ENCODE measurements at regions not wholly inside any gene's neighbourhood (a gene's known extent, or its start where the extent isn't known, plus 50 kb on each side); places are given as distances from the start of the nearest gene placed in this dataset.

- no peak for DNase-seq
These were observed 458.9 kb upstream of the TEX13C start for GRCh38 chrX:124860736-124861135.

GRCh38 chrX:124862301-124862700 lies 457.4 kb upstream of the TEX13C start:
- DNase-seq, result no peak

- DNase-seq, result no peak
These were observed 456.4 kb upstream of the TEX13C start for GRCh38 chrX:124863303-124863702.

GRCh38 chrX:124887572-124887971 lies 432.1 kb upstream of the TEX13C start:
- DNase-seq, result no peak

GRCh38 chrX:124895947-124896346 lies 423.7 kb upstream of the TEX13C start:
- DNase-seq, result no peak

GRCh38 chrX:124902953-124903352 lies 416.7 kb upstream of the TEX13C start:
- DNase-seq, result no peak

- DNase-seq, result no peak
These were observed 409.1 kb upstream of the TEX13C start for GRCh38 chrX:124910611-124911010.

GRCh38 chrX:124917011-124917410 lies 402.7 kb upstream of the TEX13C start:
- no peak for DNase-seq

GRCh38 chrX:124925681-124926080 lies 394.0 kb upstream of the TEX13C start:
- DNase-seq, result no peak

- DNase-seq, result no peak
These were observed 388.4 kb upstream of the TEX13C start for GRCh38 chrX:124931241-124931640.

- DNase-seq, result no peak
These were observed 387.7 kb upstream of the TEX13C start for GRCh38 chrX:124931958-124932357.

- DNase-seq, result no peak
These were observed 381.0 kb upstream of the TEX13C start for GRCh38 chrX:124938715-124939114.

GRCh38 chrX:124940531-124940930 lies 379.1 kb upstream of the TEX13C start:
- no peak for DNase-seq

GRCh38 chrX:124954402-124954801 lies 365.3 kb upstream of the TEX13C start:
- no peak for DNase-seq

GRCh38 chrX:124960454-124960853 lies 359.2 kb upstream of the TEX13C start:
- no peak for DNase-seq

GRCh38 chrX:124963717-124964116 lies 356.0 kb upstream of the TEX13C start, which contains the start of gene TENM1:
TENM1 (minus strand) TSS chrX:124963817.
- no peak for DNase-seq

GRCh38 chrX:124975456-124975855 lies 344.2 kb upstream of the TEX13C start:
- DNase-seq, result no peak

- no peak for DNase-seq
These were observed 338.3 kb upstream of the TEX13C start for GRCh38 chrX:124981420-124981819.

- DNase-seq, result no peak
These were observed 335.4 kb upstream of the TEX13C start for GRCh38 chrX:124984140-124984813.

- no peak for DNase-seq
These were observed 333.4 kb upstream of the TEX13C start for GRCh38 chrX:124986284-124986683.

- no peak for DNase-seq
These were observed 325.9 kb upstream of the TEX13C start for GRCh38 chrX:124993735-124994134.

GRCh38 chrX:124994404-124994803 lies 325.3 kb upstream of the TEX13C start:
- DNase-seq, result no peak

GRCh38 chrX:125003746-125004446 lies 315.8 kb upstream of the TEX13C start:
- no peak for DNase-seq

- DNase-seq, result no peak
These were observed 314.9 kb upstream of the TEX13C start for GRCh38 chrX:125004799-125005198.

- DNase-seq, result no peak
These were observed 313.8 kb upstream of the TEX13C start for GRCh38 chrX:125005863-125006262.
